Activated CD8-positive, alpha-beta T cell treated with anti-CD3 and anti-CD28 coated beads for 36 hours (primary cell): ENCODE measurements at regions not wholly inside any gene's neighbourhood (a gene's known extent, or its start where the extent isn't known, plus 50 kb on each side); places are given as distances from the start of the nearest gene placed in this dataset.

Experiments
- ATAC-seq: fragments of 200-7000 bp; cut with Tn5 transposase; one replicate; pipeline ENCODE4 v1.10.0; 2021; ENCODE audit warnings: mild to moderate bottlenecking, moderate library complexity
- CTCF ChIA-PET: fragments of 350-600 bp; sonication (Branson Sonifier 250); formaldehyde crosslinking; loops from one replicate; lab custom pipeline; 2021; ENCODE audit warnings: antibody characterized with exemption; lab: Charles Lee
- POLR2A ChIA-PET: fragments of 350-600 bp; sonication (Branson Sonifier 250); formaldehyde crosslinking; loops from one replicate; lab custom pipeline; 2021; ENCODE audit warnings: antibody characterized with exemption; lab: Charles Lee
- DNase-seq: peaks from one replicate; pipeline ENCODE4 v3.0.0-alpha.2; 2020
- H3K27ac Mint-ChIP-seq: one replicate; pipeline ENCODE4 v1.8.0; 2021; ENCODE audit warnings: mild to moderate bottlenecking, mixed read lengths
- H3K27me3 Mint-ChIP-seq: one replicate; pipeline ENCODE4 v1.8.0; 2021; ENCODE audit warnings: mixed read lengths
- H3K36me3 Mint-ChIP-seq: one replicate; pipeline ENCODE4 v1.8.0; 2021; ENCODE audit warnings: low read depth, mixed read lengths
- H3K4me1 Mint-ChIP-seq: one replicate; pipeline ENCODE4 v1.8.0; 2021; ENCODE audit warnings: low read depth, mixed read lengths
- H3K4me3 Mint-ChIP-seq: one replicate; pipeline ENCODE4 v1.8.0; 2021; ENCODE audit warnings: mild to moderate bottlenecking, moderate library complexity, mixed read lengths
- H3K9me3 Mint-ChIP-seq: one replicate; pipeline ENCODE4 v1.8.0; 2021; ENCODE audit warnings: mixed read lengths
- intact Hi-C: fragments of 100-400 bp; cut with micrococcal nuclease; formaldehyde crosslinking; loops from one replicate; pipeline ENCODE4 v1.10.0; 2022
- TF ChIP-seq, protein P1 (sequence below): fragments of 200-600 bp; IDR thresholded peaks from one replicate; pipeline ENCODE4 v1.8.0; 2022; ENCODE audit warnings: antibody characterized with exemption, mild to moderate bottlenecking

DNA sequence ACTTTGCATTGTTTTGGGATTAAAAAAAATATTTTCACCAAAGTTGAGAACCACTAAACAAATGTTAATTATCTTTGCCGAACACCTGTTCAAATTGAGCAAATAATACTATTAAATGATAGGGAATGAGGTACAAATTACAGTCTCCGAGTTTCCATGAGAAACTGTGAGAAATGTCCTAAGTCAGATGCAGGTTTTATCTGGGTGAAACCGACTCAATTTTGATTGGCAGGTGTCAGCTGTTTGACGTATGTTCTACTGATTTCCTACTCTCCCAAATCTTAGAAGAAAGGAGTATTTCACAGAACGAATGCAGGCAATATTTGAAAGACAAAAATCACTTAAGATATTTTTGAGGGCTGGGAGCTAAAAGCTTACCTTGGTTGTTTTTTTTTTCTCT lies 622.0 kb upstream of the GOT2 start:
- DNase-seq (no peak), ATAC-seq (no peak)
- TF ChIP-seq, protein P1, sequence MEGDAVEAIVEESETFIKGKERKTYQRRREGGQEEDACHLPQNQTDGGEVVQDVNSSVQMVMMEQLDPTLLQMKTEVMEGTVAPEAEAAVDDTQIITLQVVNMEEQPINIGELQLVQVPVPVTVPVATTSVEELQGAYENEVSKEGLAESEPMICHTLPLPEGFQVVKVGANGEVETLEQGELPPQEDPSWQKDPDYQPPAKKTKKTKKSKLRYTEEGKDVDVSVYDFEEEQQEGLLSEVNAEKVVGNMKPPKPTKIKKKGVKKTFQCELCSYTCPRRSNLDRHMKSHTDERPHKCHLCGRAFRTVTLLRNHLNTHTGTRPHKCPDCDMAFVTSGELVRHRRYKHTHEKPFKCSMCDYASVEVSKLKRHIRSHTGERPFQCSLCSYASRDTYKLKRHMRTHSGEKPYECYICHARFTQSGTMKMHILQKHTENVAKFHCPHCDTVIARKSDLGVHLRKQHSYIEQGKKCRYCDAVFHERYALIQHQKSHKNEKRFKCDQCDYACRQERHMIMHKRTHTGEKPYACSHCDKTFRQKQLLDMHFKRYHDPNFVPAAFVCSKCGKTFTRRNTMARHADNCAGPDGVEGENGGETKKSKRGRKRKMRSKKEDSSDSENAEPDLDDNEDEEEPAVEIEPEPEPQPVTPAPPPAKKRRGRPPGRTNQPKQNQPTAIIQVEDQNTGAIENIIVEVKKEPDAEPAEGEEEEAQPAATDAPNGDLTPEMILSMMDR: no peak
- intact Hi-C loops: no loop called here
- Mint-ChIP-seq H3K4me3 (no peak overlapping the region), H3K36me3 (no peaks in the 10 kb centered on the region), H3K4me1 (no peaks in the 10 kb centered on the region), H3K9me3 (no peaks in the 10 kb centered on the region), H3K27ac (no peak overlapping the region), H3K27me3 (no peaks in the 10 kb centered on the region)
- CTCF ChIA-PET: no interaction called here
- POLR2A ChIA-PET: no interaction called here

DNA sequence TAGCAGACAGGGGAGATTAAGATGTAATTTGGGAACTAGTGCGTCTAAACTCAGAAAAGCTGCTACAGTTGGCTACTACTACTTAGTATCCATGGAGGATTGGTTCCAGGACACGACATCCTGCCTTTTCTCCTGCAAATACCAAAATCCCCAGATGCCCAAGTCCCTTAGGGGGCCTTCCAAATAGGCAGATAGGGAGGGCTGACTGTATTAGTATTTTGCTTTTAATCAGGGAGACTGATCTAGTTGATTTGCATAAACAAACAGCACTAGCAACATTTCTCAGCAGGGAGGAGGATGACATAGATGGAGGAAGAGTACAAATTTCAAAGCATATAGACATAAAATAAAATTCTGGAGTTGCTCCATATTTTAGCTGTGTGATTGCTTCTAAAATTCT lies 621.6 kb upstream of the GOT2 start:
- ChIA-PET POLR2A (no interaction called here), CTCF (no interaction called here)
- Mint-ChIP-seq H3K27ac (no peak overlapping the region), H3K4me3 (no peak overlapping the region), H3K27me3 (no peaks in the 10 kb centered on the region), H3K9me3 (no peaks in the 10 kb centered on the region), H3K4me1 (no peaks in the 10 kb centered on the region), H3K36me3 (no peaks in the 10 kb centered on the region)
- intact Hi-C loops: no loop called here
- TF ChIP-seq, protein P1: no peak
- no peak for DNase-seq
- ATAC-seq: no peak

DNA sequence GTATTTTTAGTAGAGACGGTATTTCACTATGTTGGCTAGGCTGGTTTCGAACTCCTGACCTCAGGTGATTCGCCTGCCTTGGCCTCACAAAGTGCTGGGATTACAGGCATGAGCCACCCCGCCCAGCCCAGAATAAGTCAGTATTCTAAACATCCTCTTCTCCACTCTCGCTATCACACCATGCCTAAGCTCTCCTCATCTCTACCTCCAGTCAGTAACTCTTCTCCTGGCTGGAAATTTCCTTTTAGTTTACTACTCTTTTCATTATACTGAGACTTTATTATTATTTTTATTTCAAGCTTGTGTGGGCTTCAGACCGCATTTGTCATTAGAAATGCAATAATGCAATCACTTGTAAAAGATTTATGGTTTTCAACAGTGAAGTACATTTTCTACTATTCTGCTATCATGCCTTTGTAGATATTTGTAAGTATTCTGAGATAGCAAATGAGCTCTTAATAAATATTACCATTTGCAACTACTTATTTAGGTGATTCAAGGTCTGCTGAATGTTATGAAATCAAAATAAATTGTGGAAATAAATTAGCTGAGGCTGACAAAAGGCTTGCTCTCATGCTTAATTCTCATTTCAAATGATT lies 617.3 kb upstream of the GOT2 start:
- no peaks in the 10 kb centered on the region for H3K9me3 Mint-ChIP-seq
- no peaks in the 10 kb centered on the region for H3K4me1 Mint-ChIP-seq
- ATAC-seq (no peak), DNase-seq (no peak)
- H3K27me3 Mint-ChIP-seq: no peaks in the 10 kb centered on the region
- CTCF ChIA-PET: no interaction called here
- no peaks in the 10 kb centered on the region for H3K36me3 Mint-ChIP-seq
- H3K27ac Mint-ChIP-seq: no peak overlapping the region
- intact Hi-C loops: no loop called here
- TF ChIP-seq, protein P1: no peak
- POLR2A ChIA-PET: interaction anchor here (0.9 kb wide), 1 partner anchor 10 kb away, joined by 3 read pairs; no protein-coding TSS in a partner anchor
- no peak overlapping the region for H3K4me3 Mint-ChIP-seq

- Mint-ChIP-seq H3K36me3 (no peaks in the 10 kb centered on the region), H3K4me3 (no peak overlapping the region), H3K27ac (no peak overlapping the region), H3K4me1 (no peaks in the 10 kb centered on the region), H3K9me3 (no peaks in the 10 kb centered on the region), H3K27me3 (no peaks in the 10 kb centered on the region)
- DNase-seq (no peak), ATAC-seq (no peak)
- TF ChIP-seq, protein P1: no peak
- intact Hi-C loops: no loop called here
- ChIA-PET CTCF (no interaction called here), POLR2A (no interaction called here)
Measured at GRCh38 chr16:59350670-59351069, 616.6 kb upstream of the GOT2 start.

GRCh38 chr16:59342669-59343068 lies 608.6 kb upstream of the GOT2 start:
- no peaks in the 10 kb centered on the region for H3K9me3 Mint-ChIP-seq
- no peak overlapping the region for H3K4me3 Mint-ChIP-seq
- H3K4me1 Mint-ChIP-seq: no peaks in the 10 kb centered on the region
- TF ChIP-seq, protein P1: no peak
- no peak overlapping the region for H3K27ac Mint-ChIP-seq
- no peaks in the 10 kb centered on the region for H3K27me3 Mint-ChIP-seq
- DNase-seq: no peak
- CTCF ChIA-PET: no interaction called here
- H3K36me3 Mint-ChIP-seq: no peaks in the 10 kb centered on the region
- no peak for ATAC-seq
- POLR2A ChIA-PET: no interaction called here
- intact Hi-C loops: no loop called here
